ENCODE measurements at regions not wholly inside any gene's neighbourhood (a gene's known extent, or its start where the extent isn't known, plus 50 kb on each side); places are given as distances from the start of the nearest gene placed in this dataset.
"Not testable (repeated sequence)": the region's sequence is repeated elsewhere in the genome, so short reads cannot be mapped to it uniquely, and the experiment has no call there.

DNA sequence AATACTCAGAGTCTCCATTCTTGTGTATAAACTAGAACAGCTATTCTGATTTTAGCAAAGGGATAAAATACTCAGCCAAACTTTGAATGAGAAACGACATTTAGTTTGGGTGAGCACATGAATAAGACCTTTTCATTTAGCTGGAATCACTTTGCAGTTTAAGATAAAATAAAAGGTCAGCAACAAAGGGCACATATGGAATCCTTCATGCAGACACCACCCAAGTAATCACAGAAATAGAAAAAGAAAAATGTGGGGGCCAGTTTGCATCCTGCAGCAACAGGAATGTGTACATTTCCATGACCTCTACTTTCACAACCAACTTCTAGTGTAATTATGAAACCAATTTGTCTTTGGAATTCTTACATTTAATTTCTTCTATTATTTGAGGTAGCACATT, 1637.4 kb downstream of the PCDH9 start:
- Histone ChIP-seq H3K36me3 (no peaks in the 10 kb centered on the region), H3K27ac (replicated peaks in 1 of 4) (no peak overlapping the region), H3K4me3 (no peak overlapping the region), H3K27me3 (no peaks in the 10 kb centered on the region), H3K9me3 (peaks cover 0 to 3% (median 0%) of the 10 kb centered on the region in 4 donors), H3K4me1 (peaks cover 0 to 8% (median 4%) of the 10 kb centered on the region in 4 donors)
- 41% methylated on average over 1 of the region's 1 CpG for WGBS
- intact Hi-C loops (cut with DNase I): no loop called here
- DNase-seq (ENCODE audit: extremely low spot score): no peak
- TF ChIP-seq POLR2A (IDR thresholded peaks at IDR 0.05; ENCODE audit: low read depth) (no peak), EP300 (IDR thresholded peaks at IDR 0.05) (no peak), POLR2AphosphoS5 (IDR thresholded peaks at IDR 0.05) (no peak)
- TF ChIP-seq, protein P1, sequence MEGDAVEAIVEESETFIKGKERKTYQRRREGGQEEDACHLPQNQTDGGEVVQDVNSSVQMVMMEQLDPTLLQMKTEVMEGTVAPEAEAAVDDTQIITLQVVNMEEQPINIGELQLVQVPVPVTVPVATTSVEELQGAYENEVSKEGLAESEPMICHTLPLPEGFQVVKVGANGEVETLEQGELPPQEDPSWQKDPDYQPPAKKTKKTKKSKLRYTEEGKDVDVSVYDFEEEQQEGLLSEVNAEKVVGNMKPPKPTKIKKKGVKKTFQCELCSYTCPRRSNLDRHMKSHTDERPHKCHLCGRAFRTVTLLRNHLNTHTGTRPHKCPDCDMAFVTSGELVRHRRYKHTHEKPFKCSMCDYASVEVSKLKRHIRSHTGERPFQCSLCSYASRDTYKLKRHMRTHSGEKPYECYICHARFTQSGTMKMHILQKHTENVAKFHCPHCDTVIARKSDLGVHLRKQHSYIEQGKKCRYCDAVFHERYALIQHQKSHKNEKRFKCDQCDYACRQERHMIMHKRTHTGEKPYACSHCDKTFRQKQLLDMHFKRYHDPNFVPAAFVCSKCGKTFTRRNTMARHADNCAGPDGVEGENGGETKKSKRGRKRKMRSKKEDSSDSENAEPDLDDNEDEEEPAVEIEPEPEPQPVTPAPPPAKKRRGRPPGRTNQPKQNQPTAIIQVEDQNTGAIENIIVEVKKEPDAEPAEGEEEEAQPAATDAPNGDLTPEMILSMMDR (IDR thresholded peaks at IDR 0.05): no peak

DNA sequence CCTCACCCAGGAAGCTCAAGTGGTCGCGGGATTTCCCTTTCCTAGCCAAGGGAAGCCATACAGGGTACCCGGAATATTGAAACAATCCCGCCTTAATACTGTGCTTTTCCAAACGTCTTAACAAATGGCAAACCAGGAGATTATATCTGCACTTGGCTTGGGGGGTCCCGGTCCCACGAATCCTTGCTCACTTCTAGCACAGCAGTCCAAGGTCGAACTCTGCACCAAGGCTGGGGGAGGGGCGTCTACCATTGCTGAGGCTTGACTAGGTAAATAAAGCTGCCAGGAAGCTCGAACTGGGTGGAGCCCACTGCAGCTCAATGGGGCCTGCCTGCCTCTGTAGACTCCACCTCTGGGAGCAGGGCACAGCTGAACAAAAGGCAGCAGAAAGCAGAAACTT, 1644.8 kb downstream of the PCDH9 start:
- Histone ChIP-seq H3K4me3 (no peak overlapping the region), H3K27ac (replicated peaks in 1 of 4) (no peak overlapping the region), H3K9me3 (peaks cover 0 to 3% (median 0%) of the 10 kb centered on the region in 4 donors), H3K27me3 (no peaks in the 10 kb centered on the region), H3K36me3 (no peaks in the 10 kb centered on the region), H3K4me1 (no peaks in the 10 kb centered on the region)
- TF ChIP-seq EP300 (IDR thresholded peaks at IDR 0.05) (no peak), POLR2AphosphoS5 (IDR thresholded peaks at IDR 0.05) (no peak), POLR2A (IDR thresholded peaks at IDR 0.05; ENCODE audit: low read depth) (no peak)
- TF ChIP-seq, protein P1 (IDR thresholded peaks at IDR 0.05): no peak
- intact Hi-C loops (cut with DNase I): no loop called here
- 93% methylated on average over 5 of the region's 10 CpGs for WGBS
- DNase-seq (ENCODE audit: extremely low spot score): no peak

DNA sequence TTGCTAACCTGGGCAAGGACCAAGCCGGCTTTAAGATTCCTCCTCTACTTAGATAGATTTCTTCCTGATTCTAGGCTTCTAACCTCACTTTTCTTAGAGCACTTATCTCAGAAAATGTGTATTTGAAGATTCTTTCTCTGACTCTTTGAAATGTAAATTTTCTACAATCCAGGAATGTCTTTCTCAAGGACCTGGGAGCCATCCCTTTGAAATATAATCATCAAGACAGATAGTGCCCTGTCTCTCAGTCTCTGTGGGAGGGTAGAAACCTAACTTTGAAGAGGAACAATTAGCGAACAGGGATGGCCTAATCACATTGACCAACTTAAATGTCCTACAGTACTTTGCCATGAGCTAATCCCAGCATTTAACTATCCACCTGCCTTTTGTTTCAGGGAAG, 1646.0 kb downstream of the PCDH9 start:
- Histone ChIP-seq H3K9me3 (no peaks in the 10 kb centered on the region), H3K27me3 (no peaks in the 10 kb centered on the region), H3K36me3 (no peaks in the 10 kb centered on the region), H3K4me3 (no peak overlapping the region), H3K4me1 (no peaks in the 10 kb centered on the region), H3K27ac (replicated peaks in 1 of 4) (no peak overlapping the region)
- intact Hi-C loops (cut with DNase I): no loop called here
- WGBS: 85% methylated on average over 2 of the region's 2 CpGs
- TF ChIP-seq POLR2A (IDR thresholded peaks at IDR 0.05; ENCODE audit: low read depth) (no peak), POLR2AphosphoS5 (IDR thresholded peaks at IDR 0.05) (no peak), EP300 (IDR thresholded peaks at IDR 0.05) (no peak)
- TF ChIP-seq, protein P1 (IDR thresholded peaks at IDR 0.05): no peak
- no peak for DNase-seq (ENCODE audit: extremely low spot score)

DNA sequence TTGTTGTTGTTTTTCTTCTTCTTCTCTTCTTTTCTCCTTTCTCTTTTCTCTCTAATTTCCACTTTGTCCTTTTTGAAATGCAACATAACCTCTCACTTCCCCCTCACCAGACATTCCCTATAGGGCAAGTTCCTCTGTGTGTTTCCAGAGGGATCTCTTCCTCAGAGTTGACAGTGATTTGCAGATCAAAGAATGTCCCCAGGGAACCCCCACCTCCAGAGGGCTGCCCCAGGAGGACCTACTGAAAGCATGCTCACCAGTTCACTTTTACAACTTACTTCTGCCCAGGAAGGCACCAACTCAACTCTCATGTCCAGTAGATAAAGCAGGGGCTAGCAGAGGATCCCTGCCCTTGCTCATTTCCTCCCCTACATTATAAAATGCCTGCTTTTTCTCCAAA, 1648.0 kb downstream of the PCDH9 start:
- no peak for DNase-seq (ENCODE audit: extremely low spot score)
- no peak overlapping the region for H3K27ac ChIP-seq (replicated peaks in 1 of 4)
- no peaks in the 10 kb centered on the region for H3K4me1 ChIP-seq
- no peak overlapping the region for H3K4me3 ChIP-seq
- no peaks in the 10 kb centered on the region for H3K27me3 ChIP-seq
- TF ChIP-seq, protein P1 (IDR thresholded peaks at IDR 0.05): no peak
- no peak for TF ChIP-seq POLR2A (IDR thresholded peaks at IDR 0.05; ENCODE audit: low read depth)
- no peaks in the 10 kb centered on the region for H3K9me3 ChIP-seq
- intact Hi-C loops (cut with DNase I): no loop called here
- no peaks in the 10 kb centered on the region for H3K36me3 ChIP-seq

DNA sequence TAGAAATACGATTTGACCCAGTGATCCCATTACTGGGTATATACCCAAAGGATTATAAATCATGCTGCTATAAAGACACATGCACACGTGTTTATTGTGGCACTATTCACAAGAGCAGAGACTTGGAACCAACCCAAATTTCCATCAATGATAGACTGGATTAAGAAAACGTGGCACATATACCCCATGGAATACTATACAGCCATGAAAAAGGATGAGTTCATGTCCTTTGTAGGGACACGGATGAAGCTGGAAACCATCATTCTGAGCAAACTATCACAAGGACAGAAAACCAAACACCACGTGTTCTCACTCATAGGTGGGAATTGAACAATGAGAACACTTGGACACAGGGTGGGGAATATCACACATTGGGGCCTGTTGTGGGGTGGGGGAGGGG, 1665.6 kb downstream of the PCDH9 start:
- 84% methylated on average over 5 of the region's 5 CpGs for WGBS
- H3K4me1 ChIP-seq; intact Hi-C loops (cut with DNase I); H3K36me3 ChIP-seq; H3K9me3 ChIP-seq; H3K27ac ChIP-seq (replicated peaks in 1 of 4); H3K4me3 ChIP-seq; DNase-seq (ENCODE audit: extremely low spot score); H3K27me3 ChIP-seq: not testable (repeated sequence)

All from esophagus muscularis mucosa (tissue), 4 donors.